Naive thymus-derived CD4-positive, alpha-beta T cell (primary cell): ENCODE measurements at regions not wholly inside any gene's neighbourhood (a gene's known extent, or its start where the extent isn't known, plus 50 kb on each side); places are given as distances from the start of the nearest gene placed in this dataset.
"Not testable (repeated sequence)": the region's sequence is repeated elsewhere in the genome, so short reads cannot be mapped to it uniquely, and the experiment has no call there.

ENCODE experiments used
- ATAC-seq: fragments of 150-1000 bp; cut with Tn5 transposase; 2 replicates; pipeline ENCODE4 v1.10.0; 2021; ENCODE audit warnings: mild to moderate bottlenecking, moderate library complexity
- CTCF ChIA-PET: fragments of 350-600 bp; sonication (Branson Sonifier 250); formaldehyde crosslinking; loops from one replicate; lab custom pipeline; 2021; ENCODE audit warnings: antibody characterized with exemption; lab: Charles Lee
- POLR2A ChIA-PET: fragments of 350-600 bp; sonication (Branson Sonifier 250); formaldehyde crosslinking; loops from one replicate; lab custom pipeline; 2021; ENCODE audit warnings: antibody characterized with exemption, inconsistent platforms; lab: Charles Lee
- DNase-seq, 9 donors: peaks; one replicate each; pipeline versions ENCODE4 v3.0.0 to v3.0.0-alpha.2; 2020 to 2022; ENCODE audit warnings: mixed read lengths in 1 of 9
- H3K27ac ChIP-seq: one replicate; pipeline ENCODE4 v1.7.0; 2013; ENCODE audit warnings: mild to moderate bottlenecking, low read depth, low read length, moderate library complexity
- H3K27me3 ChIP-seq, 2 donors: one replicate each; pipeline ENCODE4 v1.7.0; 2013; ENCODE audit warnings: low read length in 2 of 2, mild to moderate bottlenecking in 2 of 2, moderate library complexity in 2 of 2; ENCODE audit not compliant: control insufficient read depth in 2 of 2, insufficient read depth in 2 of 2
- H3K36me3 ChIP-seq, 3 experiments: 1 replicate in 2 of 3; 2 replicates in 1 of 3; pipeline ENCODE4 v1.7.0; 2013; ENCODE audit warnings: low read length in 3 of 3, mild to moderate bottlenecking in 3 of 3, moderate library complexity in 1 of 3; ENCODE audit not compliant: insufficient read depth in 3 of 3, control insufficient read depth in 2 of 3
- H3K4me1 ChIP-seq, 2 donors: one replicate each; pipeline ENCODE4 v1.7.0; 2013; ENCODE audit warnings: low read length in 2 of 2, mild to moderate bottlenecking in 2 of 2, moderate library complexity in 1 of 2; ENCODE audit not compliant: control insufficient read depth in 2 of 2, insufficient read depth in 2 of 2
- H3K4me3 ChIP-seq: 2 replicates; pipeline ENCODE4 v1.7.0; 2013; ENCODE audit warnings: mild to moderate bottlenecking, low read length
- H3K9me3 ChIP-seq, 3 experiments: 1 replicate in 2 of 3; 2 replicates in 1 of 3; pipeline ENCODE4 v1.7.0; 2013; ENCODE audit warnings: low read length in 3 of 3; ENCODE audit not compliant: control insufficient read depth in 2 of 3
- H3K27ac Mint-ChIP-seq, 9 donors: one replicate each; pipeline ENCODE4 v1.8.0; 2020 to 2022; ENCODE audit warnings: mixed read lengths in 9 of 9, mild to moderate bottlenecking in 8 of 9, moderate library complexity in 5 of 9, inconsistent platforms in 2 of 9
- H3K27me3 Mint-ChIP-seq, 5 donors: one replicate each; pipeline ENCODE4 v1.8.0; 2021 to 2022; ENCODE audit warnings: mixed read lengths in 5 of 5, mild to moderate bottlenecking in 1 of 5
- H3K36me3 Mint-ChIP-seq, 5 donors: one replicate each; pipeline ENCODE4 v1.8.0; 2020 to 2022; ENCODE audit warnings: mixed read lengths in 5 of 5, mild to moderate bottlenecking in 3 of 5, inconsistent platforms in 1 of 5
- H3K4me1 Mint-ChIP-seq, 7 donors: one replicate each; pipeline ENCODE4 v1.8.0; 2020 to 2022; ENCODE audit warnings: mixed read lengths in 7 of 7, mild to moderate bottlenecking in 3 of 7, inconsistent platforms in 1 of 7
- H3K4me3 Mint-ChIP-seq, 10 donors: one replicate each; pipeline ENCODE4 v1.8.0; 2020 to 2022; ENCODE audit warnings: mild to moderate bottlenecking in 10 of 10, mixed read lengths in 10 of 10, moderate library complexity in 6 of 10, inconsistent platforms in 2 of 10
- H3K9me3 Mint-ChIP-seq, 11 donors: one replicate each; pipeline ENCODE4 v1.8.0; 2020 to 2022; ENCODE audit warnings: mixed read lengths in 11 of 11, mild to moderate bottlenecking in 4 of 11, inconsistent platforms in 1 of 11, moderate library complexity in 1 of 11
- intact Hi-C, 2 donors: fragments of 100-400 bp; cut with micrococcal nuclease; formaldehyde crosslinking; loops; one replicate each; pipeline ENCODE4 v1.15.1; 2023

DNA sequence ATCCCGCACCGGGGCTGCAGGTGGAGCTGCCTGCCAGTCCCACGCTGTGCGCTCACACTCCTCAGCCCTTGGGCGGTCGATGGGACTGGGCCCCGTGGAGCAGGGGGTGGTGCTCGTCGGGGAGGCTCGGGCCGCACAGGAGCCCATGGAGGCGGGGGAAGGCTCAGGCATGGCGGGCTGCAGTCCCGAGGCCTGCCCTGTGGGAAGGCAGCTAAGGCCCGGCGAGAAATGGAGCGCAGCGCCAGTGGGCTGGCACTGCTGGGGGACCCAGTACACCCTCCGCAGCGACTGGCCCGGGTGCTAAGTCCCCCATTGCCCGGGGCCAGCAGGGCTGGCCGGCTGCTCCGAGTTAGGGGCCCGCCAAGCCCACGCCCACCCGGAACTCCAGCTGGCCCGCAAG, 105.0 kb upstream of the ZNF516 start:
- H3K36me3 ChIP-seq, POLR2A ChIA-PET, H3K36me3 Mint-ChIP-seq, H3K27ac ChIP-seq, H3K27ac Mint-ChIP-seq, H3K4me3 ChIP-seq, H3K9me3 ChIP-seq, H3K4me1 ChIP-seq, H3K27me3 ChIP-seq, CTCF ChIA-PET, DNase-seq, H3K27me3 Mint-ChIP-seq, H3K9me3 Mint-ChIP-seq, ATAC-seq, H3K4me3 Mint-ChIP-seq, intact Hi-C loops: not testable (repeated sequence)
- H3K4me1 Mint-ChIP-seq: peaks cover 0 to 11% (median 0%) of the 10 kb centered on the region in 7 donors

DNA sequence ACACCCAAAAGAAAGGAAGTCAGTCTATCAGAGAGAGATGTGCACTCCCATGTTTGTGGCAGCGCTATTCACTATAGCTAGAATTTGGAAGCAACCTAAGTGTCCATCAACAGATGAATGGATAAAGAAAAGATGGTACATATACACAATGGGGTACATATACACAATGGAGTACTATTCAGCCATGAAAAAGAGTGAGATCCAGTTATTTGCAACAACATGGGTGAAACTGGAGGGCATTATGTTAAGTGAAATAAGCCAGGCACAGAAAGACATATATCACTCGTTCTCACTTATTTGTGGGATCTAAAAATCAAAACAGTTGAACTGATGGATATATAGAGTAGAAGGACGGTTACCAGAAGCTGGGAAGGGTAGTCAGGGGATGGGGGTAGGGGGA, 99.9 kb upstream of the ZNF516 start:
- peaks cover 0 to 4% (median 0%) of the 10 kb centered on the region in 11 donors for H3K9me3 Mint-ChIP-seq
- no peaks in the 10 kb centered on the region for H3K36me3 Mint-ChIP-seq
- no peaks in the 10 kb centered on the region for H3K4me1 ChIP-seq
- peaks cover 0 to 11% (median 0%) of the 10 kb centered on the region in 7 donors for H3K4me1 Mint-ChIP-seq
- H3K27me3 ChIP-seq: no peaks in the 10 kb centered on the region
- ATAC-seq (no peak), DNase-seq (no peak)
- no peak overlapping the region for H3K4me3 ChIP-seq
- ChIA-PET CTCF (no interaction called here), POLR2A (no interaction called here)
- H3K27ac ChIP-seq: no peak overlapping the region
- H3K9me3 ChIP-seq: no peaks in the 10 kb centered on the region
- H3K4me3 Mint-ChIP-seq: no peak overlapping the region
- no peaks in the 10 kb centered on the region for H3K36me3 ChIP-seq
- intact Hi-C loops: no loop called here
- H3K27me3 Mint-ChIP-seq: peaks cover 23 to 41% (median 39%) of the 10 kb centered on the region in 5 donors
- no peak overlapping the region for H3K27ac Mint-ChIP-seq

DNA sequence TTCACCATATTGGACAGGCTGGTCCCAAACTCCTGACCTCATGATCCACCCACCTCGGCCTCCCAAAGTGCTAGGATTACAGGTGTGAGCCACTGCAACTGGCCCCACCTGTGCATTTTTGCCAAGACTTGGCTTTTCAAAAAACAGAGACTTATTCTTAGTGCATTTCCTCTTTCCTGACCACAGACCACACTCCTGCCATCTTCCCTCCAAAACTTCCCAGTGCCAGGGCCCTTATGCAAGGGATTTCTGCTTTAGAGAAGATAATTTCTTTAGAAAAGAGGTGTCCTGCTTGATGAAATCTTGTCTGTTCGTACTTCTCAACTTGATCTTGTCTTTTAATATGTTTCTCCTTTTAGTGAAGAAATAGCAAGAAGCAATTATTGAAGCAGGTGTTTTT, 98.8 kb upstream of the ZNF516 start:
- ChIA-PET CTCF (no interaction called here), POLR2A (no interaction called here)
- Mint-ChIP-seq H3K9me3 (peaks cover 0 to 4% (median 0%) of the 10 kb centered on the region in 11 donors), H3K4me3 (no peak overlapping the region), H3K27ac (no peak overlapping the region), H3K4me1 (peaks cover 0 to 14% (median 6%) of the 10 kb centered on the region in 7 donors), H3K27me3 (peaks cover 30 to 49% (median 43%) of the 10 kb centered on the region in 5 donors), H3K36me3 (no peaks in the 10 kb centered on the region)
- Histone ChIP-seq H3K27ac (no peak overlapping the region), H3K4me1 (peaks cover 0 to 1% of the 10 kb centered on the region in 2 donors), H3K36me3 (no peaks in the 10 kb centered on the region), H3K4me3 (no peak overlapping the region), H3K27me3 (no peaks in the 10 kb centered on the region), H3K9me3 (no peaks in the 10 kb centered on the region)
- no peak for ATAC-seq
- intact Hi-C loops: no loop called here
- DNase-seq: no peak

DNA sequence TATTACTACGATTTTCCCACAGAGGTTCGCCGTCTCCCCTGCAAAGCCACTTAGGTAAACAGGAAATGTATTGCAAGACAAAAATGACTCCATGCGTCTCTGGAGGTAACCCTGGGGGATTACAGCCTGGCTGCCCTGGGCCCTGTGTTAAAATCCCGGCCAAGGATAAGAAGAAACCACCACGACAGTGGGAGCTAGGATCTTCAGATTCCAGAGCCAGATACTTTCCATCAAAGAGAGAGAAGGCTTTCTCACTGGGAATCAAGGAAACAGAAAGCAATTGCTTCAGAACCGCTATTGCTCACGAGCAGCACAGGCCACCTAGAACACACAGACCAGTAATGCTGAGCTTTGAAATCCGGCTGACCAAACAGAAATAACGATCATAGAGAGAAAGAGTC, 97.9 kb upstream of the ZNF516 start:
- POLR2A ChIA-PET: no interaction called here
- H3K9me3 Mint-ChIP-seq: peaks cover 0 to 4% (median 0%) of the 10 kb centered on the region in 11 donors
- CTCF ChIA-PET: no interaction called here
- no peak overlapping the region for H3K27ac Mint-ChIP-seq
- H3K27ac ChIP-seq: no peak overlapping the region
- peaks cover 0 to 16% (median 11%) of the 10 kb centered on the region in 7 donors for H3K4me1 Mint-ChIP-seq
- intact Hi-C loops: no loop called here
- H3K9me3 ChIP-seq: no peaks in the 10 kb centered on the region
- ATAC-seq: no peak
- H3K36me3 Mint-ChIP-seq: no peaks in the 10 kb centered on the region
- no peak overlapping the region for H3K4me3 Mint-ChIP-seq
- H3K4me3 ChIP-seq: no peak overlapping the region
- H3K27me3 Mint-ChIP-seq: peaks cover 36 to 58% (median 43%) of the 10 kb centered on the region in 5 donors
- H3K27me3 ChIP-seq: no peaks in the 10 kb centered on the region
- H3K36me3 ChIP-seq: no peaks in the 10 kb centered on the region
- no peak for DNase-seq
- peaks cover 0 to 7% of the 10 kb centered on the region in 2 donors for H3K4me1 ChIP-seq

DNA sequence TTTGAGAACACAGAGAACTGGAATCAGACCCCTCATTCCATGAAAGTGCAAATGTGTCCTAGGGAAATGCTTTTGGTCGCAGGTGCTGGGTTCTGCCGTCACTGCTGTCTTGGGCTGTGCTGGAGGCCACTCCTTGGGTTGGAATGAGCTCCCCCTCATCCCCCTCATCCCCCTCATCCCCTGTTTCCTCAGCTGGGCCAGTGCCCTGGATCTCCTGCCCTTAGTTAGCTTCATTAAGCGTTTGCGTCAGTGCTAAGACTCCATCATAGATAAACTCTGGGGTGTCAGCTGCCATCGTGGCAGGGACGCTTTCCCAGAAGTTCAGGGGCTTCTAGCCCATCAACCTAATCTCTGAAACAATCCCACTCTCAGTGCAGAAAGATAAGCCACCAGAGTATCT, 97.1 kb upstream of the ZNF516 start:
- ATAC-seq: no peak
- Histone ChIP-seq H3K27ac (no peak overlapping the region), H3K4me1 (peaks cover 0 to 7% of the 10 kb centered on the region in 2 donors), H3K27me3 (no peaks in the 10 kb centered on the region), H3K36me3 (no peaks in the 10 kb centered on the region), H3K4me3 (no peak overlapping the region), H3K9me3 (no peaks in the 10 kb centered on the region)
- Mint-ChIP-seq H3K27ac (no peak overlapping the region), H3K27me3 (peaks cover 33 to 55% (median 47%) of the 10 kb centered on the region in 5 donors), H3K4me1 (peaks cover 0 to 13% (median 11%) of the 10 kb centered on the region in 7 donors), H3K4me3 (no peak overlapping the region), H3K36me3 (no peaks in the 10 kb centered on the region), H3K9me3 (peaks cover 0 to 4% (median 0%) of the 10 kb centered on the region in 11 donors)
- DNase-seq: no peak
- POLR2A ChIA-PET: no interaction called here
- CTCF ChIA-PET: no interaction called here
- intact Hi-C loops: no loop called here

DNA sequence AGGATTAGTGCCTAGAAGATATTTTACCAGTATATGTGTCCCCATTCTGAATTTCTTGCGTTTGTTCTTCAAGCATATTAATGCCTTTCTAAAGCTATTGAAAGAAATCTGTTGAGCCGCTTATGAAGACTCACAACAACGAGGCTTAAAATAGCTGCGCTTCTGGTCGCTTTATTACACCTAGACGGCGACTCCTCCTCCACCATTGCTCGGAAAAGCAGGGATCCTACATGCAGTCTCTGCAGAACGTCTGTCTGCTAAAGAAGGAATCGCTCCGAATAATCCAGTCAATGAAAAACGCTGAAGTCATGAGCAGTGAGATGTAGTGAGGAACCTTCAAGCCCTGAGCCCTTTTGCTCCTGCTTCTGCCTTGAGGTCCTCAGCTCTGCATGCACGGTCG, 94.8 kb upstream of the ZNF516 start:
- ChIA-PET POLR2A (no interaction called here), CTCF (no interaction called here)
- Histone ChIP-seq H3K36me3 (no peaks in the 10 kb centered on the region), H3K27ac (no peak overlapping the region), H3K4me1 (peaks cover 0 to 7% of the 10 kb centered on the region in 2 donors), H3K27me3 (no peaks in the 10 kb centered on the region), H3K4me3 (no peak overlapping the region), H3K9me3 (no peaks in the 10 kb centered on the region)
- intact Hi-C loops: loop anchor here in 1 of 2 donors (10.0 kb wide), 1 partner anchor 115 kb away; no protein-coding TSS in a partner anchor
- no peak overlapping the region for H3K27ac Mint-ChIP-seq
- H3K9me3 Mint-ChIP-seq: peaks cover 0 to 4% (median 0%) of the 10 kb centered on the region in 11 donors
- H3K4me1 Mint-ChIP-seq: peaks cover 0 to 13% (median 11%) of the 10 kb centered on the region in 7 donors
- ATAC-seq (no peak), DNase-seq (no peak)
- H3K4me3 Mint-ChIP-seq: peak overlapping the region in 1 of 10 donors; percentile 62
- peaks cover 30 to 55% (median 45%) of the 10 kb centered on the region in 5 donors for H3K27me3 Mint-ChIP-seq
- H3K36me3 Mint-ChIP-seq: no peaks in the 10 kb centered on the region

DNA sequence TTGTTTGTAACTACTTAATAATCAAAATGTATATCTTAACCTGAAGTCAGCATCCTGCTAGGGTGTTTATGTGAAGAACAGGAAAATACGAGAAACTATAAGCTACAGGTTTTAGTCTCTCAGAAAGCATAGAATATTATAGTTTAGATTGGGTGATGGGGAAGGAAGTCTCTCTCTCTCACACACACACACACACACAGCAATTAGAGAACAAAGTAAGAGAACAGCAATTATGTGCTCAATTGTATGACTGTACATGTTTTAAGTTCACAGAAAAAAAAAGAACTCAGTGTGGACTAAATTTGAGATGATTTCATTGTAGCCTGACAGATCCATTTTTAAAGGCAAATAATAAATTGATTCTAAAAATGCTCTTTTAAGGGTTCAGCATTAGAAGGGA, 94.3 kb upstream of the ZNF516 start:
- H3K27ac ChIP-seq: no peak overlapping the region

More for the DNA sequence above, 94.3 kb upstream of the ZNF516 start:
- Mint-ChIP-seq H3K36me3 (no peaks in the 10 kb centered on the region), H3K27ac (no peak overlapping the region), H3K27me3 (peaks cover 30 to 50% (median 40%) of the 10 kb centered on the region in 5 donors), H3K9me3 (peaks cover 0 to 4% (median 0%) of the 10 kb centered on the region in 11 donors), H3K4me1 (peaks cover 0 to 13% (median 11%) of the 10 kb centered on the region in 7 donors), H3K4me3 (peak overlapping the region in 7 of 10 donors; percentile 14 to 72 (median 57))
- DNase-seq: no peak
- ChIA-PET POLR2A (no interaction called here), CTCF (interaction anchor here (1.1 kb wide), 1 partner anchor 14 kb away, joined by 3 read pairs; no protein-coding TSS in a partner anchor)
- intact Hi-C loops: loop anchor here in 1 of 2 donors (10.0 kb wide), 1 partner anchor 115 kb away; no protein-coding TSS in a partner anchor
- ATAC-seq: peak; percentile 56
- Histone ChIP-seq H3K4me1 (peaks cover 0 to 7% of the 10 kb centered on the region in 2 donors), H3K36me3 (no peaks in the 10 kb centered on the region), H3K27me3 (no peaks in the 10 kb centered on the region), H3K9me3 (no peaks in the 10 kb centered on the region), H3K4me3 (no peak overlapping the region)
